GM18867 (cell line): ENCODE measurements at regions not wholly inside any gene's neighbourhood (a gene's known extent, or its start where the extent isn't known, plus 50 kb on each side); places are given as distances from the start of the nearest gene placed in this dataset.

Experiments used
- ATAC-seq: cut with Tn5 transposase; IDR thresholded peaks from one replicate; pipeline ENCODE4 v1.9.1; 2021; ENCODE audit warnings: mild to moderate bottlenecking, moderate library complexity; ENCODE audit not compliant: unreplicated experiment

DNA sequence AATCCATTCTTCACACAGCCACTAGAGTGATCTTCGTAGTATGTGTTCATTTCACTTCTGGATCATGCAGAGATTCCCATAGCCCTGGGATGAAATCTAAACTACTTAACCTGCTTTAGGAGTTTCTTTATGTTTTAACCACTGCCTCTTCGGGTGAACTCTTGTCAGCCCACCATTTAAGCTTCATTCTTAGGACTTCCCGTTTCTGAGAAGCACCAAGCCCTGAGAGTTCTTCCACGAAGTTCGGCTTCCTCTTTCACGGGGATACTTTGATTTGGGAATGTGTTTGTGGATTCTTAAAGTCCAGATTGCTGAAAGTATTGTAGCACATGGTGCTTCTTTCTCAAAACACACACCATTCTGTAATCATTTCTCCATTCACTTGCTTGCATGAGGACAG is 205.0 kb downstream of the UBE2E3 start:
- ATAC-seq, result no peak

GRCh38 chr2:181185948-181186347 is 205.5 kb downstream of the UBE2E3 start:
- no peak for ATAC-seq

DNA sequence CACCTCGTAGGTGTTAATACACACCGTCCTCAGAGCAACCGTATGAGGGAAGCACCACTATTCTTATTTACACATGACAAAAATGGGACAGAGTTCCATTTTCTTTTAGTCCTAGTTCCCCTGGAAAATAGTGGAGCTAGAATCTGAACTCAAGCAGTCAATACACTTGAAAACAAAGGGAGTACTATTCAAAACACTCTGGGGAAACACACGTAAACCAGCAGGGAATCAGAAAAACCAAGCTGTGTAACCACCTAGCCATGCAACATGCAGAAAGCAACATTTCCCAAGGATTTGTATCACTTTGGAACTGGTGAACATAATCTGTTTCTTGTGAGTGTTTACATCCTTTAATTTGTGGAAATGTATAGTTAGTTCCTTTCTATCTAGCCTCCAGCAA is 208.2 kb downstream of the UBE2E3 start:
- no peak for ATAC-seq

DNA sequence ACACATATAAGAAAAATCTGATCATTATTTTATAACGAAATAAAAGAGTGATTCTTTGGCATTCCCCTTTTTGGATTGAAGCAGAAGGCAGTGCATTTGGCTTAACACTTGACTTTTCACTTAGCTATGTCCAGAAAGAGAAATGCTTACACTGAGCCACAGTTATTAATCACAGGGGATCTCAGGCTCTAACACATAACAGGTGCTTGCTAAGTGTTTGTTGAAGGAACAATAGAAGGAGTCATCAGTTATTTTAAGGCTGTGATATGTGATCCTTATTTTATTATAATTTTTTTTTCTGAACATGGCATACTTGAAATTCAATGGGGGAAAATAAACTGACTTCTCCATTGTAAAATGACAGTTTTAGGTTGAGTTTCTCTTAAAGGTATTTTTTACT is 209.5 kb downstream of the UBE2E3 start:
- ATAC-seq, result no peak

GRCh38 chr2:181190711-181191110 is 210.3 kb downstream of the UBE2E3 start:
- ATAC-seq, result no peak

- ATAC-seq, result no peak
These were observed 213.1 kb downstream of the UBE2E3 start for GRCh38 chr2:181193550-181193949.

DNA sequence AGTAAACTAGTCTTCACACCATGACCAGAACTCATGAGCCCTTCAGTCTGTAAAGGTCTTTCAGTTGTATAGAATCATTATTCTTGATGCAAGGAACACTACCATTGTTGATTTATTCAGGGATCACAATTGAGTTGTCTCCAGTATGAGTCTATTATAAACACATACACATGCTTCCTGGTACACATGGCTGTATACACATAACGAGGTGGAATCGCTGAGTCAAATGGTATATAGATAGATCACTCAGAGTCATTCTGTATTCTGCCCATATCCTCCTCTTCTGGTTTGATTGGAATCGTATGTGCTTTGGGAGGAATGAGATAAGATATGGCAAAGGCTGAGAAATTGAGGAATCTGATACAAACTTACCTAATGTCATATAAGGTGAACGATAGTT is 216.0 kb downstream of the UBE2E3 start:
- no peak for ATAC-seq

DNA sequence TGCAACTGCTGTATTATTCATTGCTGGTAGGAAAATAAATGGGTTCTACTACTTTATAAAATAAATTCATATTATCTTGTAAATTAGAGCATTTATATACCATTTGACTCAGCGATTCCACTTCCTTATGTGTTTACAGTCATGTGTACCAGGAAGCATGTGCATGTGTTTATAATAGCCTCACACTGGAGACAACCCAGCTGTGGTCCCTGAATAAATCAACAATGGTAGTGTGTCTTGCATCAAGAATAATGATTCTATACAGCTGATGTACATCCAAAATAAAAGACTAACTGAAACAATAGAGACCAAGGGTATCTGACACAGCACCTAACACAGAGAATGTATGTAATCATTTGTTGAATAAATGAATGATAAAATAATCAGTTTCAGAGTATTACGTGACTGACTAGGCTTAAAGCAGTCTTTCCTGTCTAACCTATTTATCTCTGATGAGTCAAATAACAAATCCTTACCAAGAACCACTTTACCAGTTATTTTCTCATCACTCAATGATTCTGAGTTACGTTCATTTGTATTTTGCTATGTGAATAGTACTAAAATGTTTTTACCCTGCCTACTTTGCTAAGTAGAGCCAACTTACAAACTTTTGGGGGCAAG is 216.8 kb downstream of the UBE2E3 start:
- no peak for ATAC-seq

DNA sequence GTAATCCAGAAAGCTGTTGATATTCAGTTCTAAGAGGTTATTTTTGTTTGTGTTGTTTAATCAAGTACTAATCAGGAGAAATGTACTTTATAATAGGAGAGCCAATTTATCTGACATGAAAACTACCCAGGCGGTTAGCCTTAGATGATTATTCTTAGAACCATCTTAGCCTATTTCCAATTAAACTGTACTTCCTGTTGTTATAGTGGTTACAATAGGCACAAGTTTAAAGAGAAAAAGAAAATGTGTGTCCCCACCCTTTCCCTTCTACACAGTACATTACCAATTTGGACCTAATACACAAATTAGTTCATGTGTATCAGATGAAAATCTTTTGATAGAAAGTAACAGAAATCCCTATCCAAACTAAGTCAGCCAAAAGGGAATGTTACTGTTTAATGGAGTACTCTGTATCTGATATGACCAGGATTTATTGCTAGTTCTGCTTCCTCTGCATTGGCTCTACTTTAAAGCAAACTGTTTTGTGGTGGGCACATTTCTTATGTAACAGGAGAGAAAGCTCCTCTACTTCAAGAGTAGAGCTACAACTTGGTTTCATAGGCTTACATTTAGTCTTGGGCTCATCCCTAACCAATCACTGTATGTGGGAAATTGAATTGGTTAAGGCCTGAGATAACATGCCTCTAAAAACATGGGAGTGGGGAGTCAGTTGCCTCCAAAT is 217.9 kb downstream of the UBE2E3 start:
- ATAC-seq, result no peak

DNA sequence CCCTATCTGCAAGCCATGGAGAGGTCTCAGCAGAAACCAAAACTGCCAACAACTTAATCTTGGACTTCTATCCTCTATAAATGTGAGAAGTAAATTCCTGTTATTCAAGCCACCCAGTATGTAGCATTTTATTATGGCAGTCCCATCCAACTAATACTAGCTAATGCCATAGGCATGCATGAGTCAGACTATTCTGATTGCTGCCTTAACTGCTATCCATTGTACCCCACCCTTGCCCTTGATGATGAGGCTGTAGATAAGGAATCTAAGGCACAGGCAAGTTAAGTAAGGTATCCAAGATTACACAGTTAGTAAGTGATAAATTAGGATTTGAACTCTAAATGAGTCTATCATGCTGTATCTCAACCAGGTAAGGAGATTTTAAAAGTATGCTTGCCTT is 223.0 kb downstream of the UBE2E3 start:
- ATAC-seq, result no peak

DNA sequence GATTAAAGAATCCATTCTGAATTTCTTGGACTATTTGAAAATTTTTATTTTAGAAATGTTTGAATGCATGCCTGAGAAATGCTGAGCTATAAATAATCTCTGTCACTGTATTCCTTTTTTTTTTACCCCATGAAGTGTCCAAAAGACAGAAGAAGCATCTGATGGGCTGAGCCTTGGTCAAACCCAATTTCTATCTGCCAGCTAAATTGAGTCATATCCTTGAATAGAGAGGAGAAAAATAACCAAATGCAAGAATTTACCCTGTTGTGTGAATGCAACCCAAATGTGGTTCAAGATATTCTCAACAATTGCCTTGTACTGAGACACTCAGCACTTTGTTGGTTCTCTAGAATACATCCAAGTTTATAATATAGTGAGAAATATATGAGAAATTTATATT is 223.5 kb downstream of the UBE2E3 start:
- no peak for ATAC-seq

DNA sequence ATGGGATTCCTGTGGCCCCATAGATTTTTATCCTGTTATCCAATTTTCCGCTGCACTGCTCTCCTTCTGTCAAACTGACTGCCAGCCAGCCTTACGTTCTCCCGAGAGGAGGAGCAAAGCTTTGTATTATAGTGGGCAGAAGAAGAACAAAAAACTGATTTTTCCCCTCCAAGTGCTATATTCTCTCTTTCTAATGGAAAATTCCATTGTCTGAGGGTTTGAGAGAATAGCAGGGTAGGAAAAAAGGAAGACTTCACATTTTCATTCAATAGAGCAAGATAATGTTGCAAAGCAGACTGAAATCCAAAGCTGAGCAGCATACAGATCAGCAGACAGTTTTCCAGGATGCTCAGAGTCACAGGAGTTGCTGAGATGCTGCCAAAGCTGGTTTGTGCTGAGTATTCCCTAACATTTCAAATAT is 238.0 kb downstream of the UBE2E3 start:
- no peak for ATAC-seq

GRCh38 chr2:181223234-181223633 is 234.0 kb upstream of the ITGA4 start:
- no peak for ATAC-seq

DNA sequence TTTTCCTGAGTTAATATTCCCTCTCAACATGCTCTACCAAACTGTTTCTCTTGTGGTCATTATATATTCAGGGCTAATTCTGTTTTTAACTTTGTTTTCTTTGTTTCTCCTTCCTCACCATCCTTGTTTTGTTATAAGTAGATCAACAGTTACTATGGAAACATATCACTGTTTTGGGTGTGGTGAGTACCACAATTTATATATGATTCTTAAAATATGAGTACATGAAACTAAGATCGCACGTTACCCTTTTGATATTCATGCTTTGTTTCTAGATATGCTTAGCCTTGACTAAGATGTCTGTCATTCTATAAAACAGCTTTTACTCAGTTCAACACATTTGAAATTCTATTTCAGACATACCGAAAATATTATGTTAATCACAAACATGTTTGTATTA is 232.3 kb upstream of the ITGA4 start:
- ATAC-seq, result no peak

DNA sequence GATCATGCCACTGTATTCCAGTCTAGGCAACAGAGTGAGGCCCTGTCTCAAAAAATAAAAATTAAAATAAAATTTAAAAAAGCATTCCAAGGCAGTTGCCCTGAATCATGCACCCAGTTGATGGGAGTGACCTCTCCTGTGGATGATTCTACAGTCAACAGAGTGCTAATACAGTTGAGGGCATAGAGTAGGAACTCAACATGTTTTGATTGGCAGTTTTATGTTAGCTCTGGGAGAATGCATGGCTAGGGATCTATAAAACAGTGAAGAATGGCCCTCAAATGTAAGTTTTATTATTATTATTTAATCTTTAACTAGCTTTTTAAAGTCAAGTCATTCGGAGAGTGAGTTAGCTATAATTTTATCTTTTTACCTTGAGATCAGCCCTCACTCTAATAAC is 228.5 kb upstream of the ITGA4 start:
- ATAC-seq, result no peak

DNA sequence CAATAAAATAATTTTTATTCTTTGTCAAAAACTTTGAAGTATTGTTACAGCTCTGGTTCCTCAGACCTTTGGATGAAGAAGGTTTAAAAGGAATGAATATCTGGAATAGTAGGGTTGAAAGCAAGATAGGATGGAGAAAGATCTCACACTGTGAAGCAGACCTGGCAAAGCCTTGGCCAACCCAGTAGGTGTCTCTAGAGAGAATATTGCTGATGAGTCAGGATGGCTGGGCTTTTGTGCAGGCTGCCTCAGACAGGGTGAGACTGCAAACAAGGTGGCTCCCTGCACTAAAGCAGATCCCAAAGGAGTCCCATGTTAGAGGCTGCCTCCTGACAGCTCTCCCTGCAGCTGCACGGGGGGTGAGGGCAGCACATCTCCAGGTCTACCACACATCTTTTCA is 226.0 kb upstream of the ITGA4 start:
- no peak for ATAC-seq

GRCh38 chr2:181231886-181232621 is 225.1 kb upstream of the ITGA4 start:
- ATAC-seq, result no peak

GRCh38 chr2:181234487-181234891 is 222.7 kb upstream of the ITGA4 start:
- ATAC-seq, result no peak

DNA sequence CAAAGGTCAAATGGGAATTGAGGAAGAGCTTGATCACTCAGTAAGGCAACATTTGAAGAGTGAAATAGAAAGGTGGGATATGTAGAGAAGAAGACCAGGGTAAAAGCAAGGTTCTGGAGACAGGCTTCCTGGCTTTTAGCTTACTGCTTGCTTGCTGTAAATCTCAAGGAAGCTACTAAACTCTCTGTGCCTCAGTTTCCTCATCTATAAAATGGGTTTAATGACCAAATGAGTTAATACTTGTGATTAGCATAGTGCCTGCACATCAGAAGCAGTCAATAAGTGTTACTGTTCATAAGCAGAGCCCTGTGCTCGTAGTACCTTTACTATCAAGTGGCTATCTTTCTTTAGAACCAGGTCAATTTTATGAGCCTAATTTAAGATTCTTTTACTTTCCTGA is 222.2 kb upstream of the ITGA4 start:
- ATAC-seq, result no peak

DNA sequence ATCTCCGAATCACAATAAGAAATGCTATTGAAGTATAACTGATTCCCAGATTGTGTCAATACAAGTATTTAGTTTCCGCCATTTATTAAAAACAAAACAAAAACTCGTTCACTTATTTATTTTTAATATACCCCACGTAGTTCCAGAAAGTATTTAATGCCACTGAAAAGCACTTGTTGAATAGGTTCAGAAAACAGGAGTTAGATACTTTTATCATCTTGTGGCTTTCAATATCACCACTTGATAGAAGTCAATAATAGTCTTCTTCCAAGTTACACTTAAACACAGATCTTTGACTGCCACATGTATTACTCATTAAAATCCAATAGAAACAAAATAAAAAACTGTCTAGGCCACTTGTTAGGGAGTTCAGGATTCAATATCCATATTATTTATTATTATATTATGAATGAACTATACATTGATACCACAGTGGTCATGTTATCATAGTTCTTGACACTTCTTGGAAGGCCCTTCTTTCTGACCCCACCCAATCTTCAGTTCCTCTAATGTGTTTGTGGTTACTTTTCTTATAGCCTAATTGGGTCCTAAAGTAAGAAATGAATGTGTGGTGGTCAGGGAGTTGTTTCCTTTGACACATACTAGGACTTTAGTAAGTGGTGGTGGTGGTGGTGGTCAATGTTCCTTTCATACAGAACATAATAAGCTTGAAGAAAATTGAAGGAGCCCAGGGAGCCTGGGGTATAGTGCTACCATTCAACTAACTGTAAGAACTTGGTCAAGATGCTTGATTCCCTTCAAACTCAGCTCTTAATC is 221.3 kb upstream of the ITGA4 start:
- peak; percentile 97 for ATAC-seq

- no peak for ATAC-seq
These were observed 217.9 kb upstream of the ITGA4 start for GRCh38 chr2:181239201-181239799.
